Superior temporal gyrus (tissue), 1 donor: ENCODE measurements at regions not wholly inside any gene's neighbourhood (a gene's known extent, or its start where the extent isn't known, plus 50 kb on each side); places are given as distances from the start of the nearest gene placed in this dataset.

Experiments used
- DNase-seq: peaks from one replicate; pipeline ENCODE4 v3.0.0-alpha.2; 2016; ENCODE audit errors: extremely low spot score

DNA sequence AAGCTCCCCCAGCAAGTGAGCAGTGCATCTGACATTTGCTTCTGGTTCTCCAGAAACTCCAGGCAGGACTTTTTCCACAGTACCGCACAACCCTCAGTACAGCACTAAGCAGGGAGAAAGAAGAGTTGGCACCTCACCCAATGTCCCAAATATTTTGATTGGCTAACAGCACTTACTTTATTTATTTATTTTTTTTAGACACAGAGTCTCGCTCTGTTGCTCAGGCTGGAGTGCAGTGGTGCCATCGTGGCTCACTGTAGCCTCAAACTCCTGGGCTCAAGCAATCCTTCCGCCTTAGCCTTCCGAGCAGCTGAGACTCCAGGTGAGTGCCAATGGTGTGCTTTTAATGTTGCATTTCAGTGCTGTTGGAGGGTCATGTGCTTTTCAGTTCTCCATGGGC lies 200.3 kb upstream of the ZMIZ1 start:
- no peak for DNase-seq

DNA sequence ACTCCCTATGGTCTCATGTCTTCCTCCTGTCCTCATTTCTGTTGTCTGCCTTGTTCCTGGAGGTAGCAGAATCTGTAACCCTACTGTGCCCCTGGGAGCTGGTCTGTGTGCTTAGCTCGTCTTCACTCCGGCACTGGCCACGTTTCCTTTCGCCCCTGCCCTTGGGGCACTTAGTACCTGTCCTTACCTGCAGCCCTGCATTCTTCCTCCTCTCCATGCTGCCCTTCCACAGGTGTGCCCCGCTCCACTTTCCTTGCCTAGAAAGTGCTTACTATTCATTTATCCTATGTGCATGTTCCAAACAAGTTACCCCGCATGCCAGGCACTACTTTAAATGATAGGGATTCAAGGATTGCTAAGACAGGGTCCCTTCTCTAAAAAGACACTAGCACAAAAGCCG lies 199.9 kb upstream of the ZMIZ1 start:
- no peak for DNase-seq

DNA sequence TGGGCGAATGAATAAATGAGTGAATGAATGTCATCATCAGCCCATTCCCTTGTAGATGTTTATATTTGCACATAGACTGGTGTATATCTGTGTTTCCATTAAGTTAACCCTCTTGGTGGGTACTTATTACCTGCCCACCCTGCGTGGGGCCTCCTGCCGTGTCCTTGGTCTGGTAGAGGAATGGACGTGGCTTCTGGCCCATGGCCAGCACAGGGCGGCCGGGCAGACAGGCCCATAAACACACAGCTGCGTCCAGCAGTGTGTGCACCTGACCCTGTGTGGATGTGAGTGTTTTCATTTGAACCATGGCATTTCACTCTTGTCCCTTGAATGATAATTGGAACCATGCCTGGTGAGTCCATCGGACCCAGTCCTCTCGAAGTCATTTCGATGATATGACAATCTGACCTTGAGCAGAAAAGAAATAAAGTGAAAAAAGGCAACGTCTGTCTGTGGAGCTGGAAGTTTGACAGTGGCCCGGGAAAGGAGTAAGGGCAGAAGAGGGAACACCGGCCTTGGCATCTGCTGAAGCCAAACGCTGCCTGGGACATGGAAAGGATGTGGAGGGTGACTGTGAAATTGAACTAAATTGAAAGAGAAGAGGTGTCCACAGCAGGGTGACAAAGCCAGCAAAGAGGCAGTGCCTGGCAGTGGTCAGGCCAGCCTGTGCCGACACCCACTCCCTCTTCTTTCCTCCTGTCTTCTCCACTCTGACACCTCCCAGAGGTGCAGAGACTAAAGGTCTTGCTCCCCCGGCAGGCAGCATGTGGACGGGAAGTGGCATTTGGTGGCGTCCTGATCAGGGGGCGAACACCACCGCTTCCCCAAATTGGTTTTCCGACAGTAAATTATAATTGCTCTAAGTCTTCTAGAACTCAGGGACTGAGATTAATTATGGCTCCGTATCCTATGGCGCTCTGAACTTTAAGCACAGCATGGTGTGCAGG lies 199.0 kb upstream of the ZMIZ1 start:
- no peak for DNase-seq

DNA sequence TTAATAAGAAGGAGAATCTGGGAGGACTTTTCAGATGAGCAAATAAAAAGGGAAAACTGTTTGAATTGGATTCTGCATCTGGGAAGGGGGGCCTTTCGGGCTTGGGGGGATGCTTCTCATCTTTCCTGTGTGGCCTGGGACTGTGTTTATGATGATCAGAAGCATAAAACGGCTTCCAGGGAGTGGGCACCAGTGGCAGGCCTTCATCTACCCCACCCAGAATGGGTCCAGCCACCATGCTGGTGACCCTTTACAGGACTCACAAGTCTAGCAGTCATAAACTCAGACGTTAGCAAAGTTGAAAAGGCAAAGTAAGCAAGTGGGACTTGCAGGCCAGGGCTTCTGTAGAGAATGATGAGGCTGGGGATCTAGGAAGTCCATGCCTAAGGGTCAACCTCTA lies 198.3 kb upstream of the ZMIZ1 start:
- DNase-seq: no peak

DNA sequence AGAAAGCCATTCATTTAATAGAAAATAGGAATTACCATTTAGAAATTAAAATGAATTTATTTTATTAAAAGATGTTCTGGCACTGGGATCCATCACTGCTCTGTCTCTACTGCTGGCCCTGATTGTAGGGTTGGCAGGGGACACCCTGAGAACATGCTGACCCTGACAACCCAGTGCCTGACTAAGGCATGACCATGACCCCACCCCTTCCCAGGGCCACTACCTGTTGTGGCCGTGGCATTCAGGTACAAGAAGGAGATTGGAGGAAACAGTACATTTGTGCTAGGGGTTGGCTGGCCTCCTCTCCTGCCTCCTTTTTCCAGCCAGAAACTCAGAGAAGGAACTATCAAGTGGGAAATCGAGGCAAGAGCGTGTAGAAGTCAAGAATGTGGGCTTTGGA lies 197.0 kb upstream of the ZMIZ1 start:
- DNase-seq: no peak

DNA sequence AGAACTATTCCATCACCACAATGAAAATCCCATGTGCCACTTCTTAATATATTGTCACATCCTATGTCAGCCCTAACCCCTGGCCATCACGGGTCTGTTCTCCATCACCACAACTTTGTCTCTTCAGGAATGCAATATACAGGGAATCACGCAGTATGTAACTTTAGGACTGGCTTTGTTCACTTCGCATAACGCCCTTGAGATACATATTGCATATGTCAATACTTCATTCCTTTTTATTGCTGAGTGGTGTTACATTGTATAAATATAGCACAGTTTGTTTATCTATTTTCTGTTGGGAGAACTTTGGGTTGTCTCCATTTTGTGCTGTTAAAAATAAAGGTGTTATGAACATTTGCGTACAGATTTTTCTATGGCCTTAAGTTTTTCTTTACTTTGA lies 195.4 kb upstream of the ZMIZ1 start:
- no peak for DNase-seq

DNA sequence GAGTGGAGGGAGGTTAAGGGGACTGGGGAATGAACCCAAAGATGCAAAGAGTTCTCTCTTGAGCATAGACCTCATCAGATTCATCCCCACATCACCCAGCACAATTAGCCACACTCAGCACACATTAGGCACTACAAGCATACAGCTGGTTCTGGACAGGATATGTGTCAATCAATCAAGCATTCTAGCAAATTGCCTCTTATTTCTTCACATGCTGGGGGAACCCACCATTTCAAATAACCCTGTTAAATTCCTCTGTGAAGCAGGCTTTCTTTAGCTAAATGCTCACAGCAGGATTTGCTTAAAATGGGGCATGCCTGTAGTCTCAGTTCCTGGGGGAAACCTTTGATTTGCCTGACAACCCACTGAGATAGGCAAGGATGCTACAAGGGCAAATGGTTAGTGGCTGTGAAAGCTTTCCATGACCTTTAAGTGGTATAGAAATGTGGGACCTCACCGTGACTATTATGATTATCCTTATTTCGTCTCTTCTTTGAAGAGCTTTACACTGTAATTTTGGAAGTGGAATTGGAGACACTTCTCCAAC lies 193.4 kb upstream of the ZMIZ1 start:
- no peak for DNase-seq

DNA sequence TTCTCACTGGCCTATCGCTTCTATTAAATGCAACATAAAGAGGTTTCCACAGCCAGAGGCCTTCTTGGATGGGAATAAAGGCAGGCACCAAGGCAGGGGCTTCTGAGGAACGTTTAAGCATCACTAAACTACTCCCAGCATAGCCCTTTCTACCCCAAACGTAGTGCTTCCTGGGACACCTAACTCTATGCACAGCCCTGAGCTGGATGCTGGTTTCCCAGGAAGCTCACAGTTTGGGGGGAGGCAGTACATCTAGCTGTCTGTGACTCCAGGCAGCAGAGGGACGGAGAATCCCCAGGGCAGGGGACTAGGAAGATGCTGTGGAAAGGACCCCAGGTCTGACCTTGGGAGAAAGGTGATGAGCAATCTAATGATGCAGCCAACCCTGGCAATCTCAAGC lies 192.8 kb upstream of the ZMIZ1 start:
- DNase-seq: no peak

DNA sequence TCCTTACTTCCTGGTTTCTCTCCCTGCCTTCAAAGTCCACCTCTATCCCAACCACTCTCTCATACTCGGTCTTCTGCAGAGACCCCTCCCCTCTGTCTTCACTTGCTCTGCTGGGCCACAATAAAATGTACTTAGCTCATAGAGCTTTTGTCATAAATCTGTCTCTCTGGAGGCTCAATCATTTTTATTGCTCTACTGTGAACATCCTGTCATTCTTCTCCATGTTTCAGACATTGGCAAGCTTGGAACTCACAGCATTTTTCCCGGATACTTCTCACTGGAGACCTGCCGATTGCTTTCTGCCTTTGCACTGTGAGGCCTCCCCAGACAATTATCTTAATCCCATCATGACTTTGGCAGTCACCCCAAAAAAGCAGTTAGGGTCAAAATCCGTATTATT lies 192.3 kb upstream of the ZMIZ1 start:
- DNase-seq: no peak

DNA sequence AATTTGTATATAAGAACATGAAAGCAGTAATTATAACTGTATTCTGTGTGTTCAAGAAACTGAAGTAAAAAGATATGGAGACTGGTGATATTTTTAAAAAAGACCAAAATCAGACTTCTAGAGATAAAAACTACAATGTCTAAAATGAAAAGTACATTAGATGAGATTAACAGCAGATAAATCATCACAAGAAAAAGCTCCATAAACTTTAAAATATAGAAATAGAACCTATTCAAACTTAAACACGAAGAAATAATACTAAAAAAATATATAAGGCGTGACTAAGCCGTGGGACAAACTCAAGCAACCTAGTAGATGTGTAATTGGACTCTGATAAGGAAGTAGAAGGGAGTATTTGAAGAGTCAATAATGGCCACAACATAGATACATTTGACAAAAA lies 189.1 kb upstream of the ZMIZ1 start:
- DNase-seq: no peak

DNA sequence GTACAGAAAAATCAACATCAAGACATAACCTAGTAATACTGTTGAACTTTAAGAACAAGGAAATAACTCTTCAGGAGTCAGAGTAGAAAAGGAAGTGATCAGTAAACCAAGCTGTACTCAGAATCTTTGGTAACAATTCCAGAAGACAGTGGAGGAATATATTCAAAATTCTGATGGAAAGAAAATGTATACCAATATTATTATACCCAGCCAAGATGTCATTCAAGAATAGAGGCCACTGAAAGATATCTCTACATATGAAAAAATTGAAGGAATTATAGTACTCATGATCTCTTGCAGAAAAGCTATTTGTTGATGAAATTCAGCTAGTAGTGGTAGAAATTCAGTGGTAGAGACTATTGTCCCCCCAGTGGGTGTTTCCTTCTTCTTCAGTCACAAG lies 182.6 kb upstream of the ZMIZ1 start:
- DNase-seq: no peak

DNA sequence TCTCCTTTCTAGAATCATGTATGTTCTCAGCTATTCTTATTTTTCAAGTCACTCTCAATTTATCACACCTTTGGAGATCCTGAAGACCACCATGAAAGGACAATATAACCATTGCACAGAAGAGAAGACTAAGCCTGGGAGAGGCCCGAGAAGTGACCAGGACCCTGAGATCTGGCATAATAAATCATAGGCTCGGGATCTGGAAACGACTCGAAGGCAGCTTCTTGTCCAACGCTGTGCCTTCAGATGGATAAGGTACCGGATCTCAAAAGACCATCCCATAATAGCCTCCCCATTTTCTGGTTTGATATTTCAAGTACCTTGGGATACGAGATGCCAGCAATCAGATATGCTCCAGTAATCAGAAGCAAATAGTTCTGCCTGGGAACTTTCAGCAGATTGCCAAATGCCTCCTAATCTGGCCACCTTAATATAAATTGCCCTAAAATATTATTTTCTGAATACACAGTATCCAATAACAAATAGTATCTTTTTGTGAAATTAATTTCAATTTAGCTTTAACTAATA lies 179.2 kb upstream of the ZMIZ1 start:
- DNase-seq: no peak

DNA sequence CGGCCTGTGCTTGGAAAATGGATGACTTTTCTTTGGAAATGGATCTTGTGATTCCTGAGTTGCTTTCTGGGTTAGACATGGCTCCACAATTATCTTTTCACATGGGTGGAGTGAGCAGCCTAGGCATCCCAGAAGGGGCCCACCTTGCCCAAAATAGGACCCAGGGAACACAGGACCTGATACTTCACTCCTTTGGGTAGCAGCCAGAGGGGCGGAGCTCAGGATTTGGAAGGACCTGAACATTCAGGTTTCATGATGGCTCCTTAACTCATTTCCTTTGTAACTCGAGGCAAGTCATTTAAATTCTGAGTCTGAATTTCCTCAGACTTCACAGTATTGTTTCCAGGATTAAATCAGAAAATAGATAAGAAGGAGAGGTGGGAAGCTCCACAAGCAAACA lies 178.3 kb upstream of the ZMIZ1 start:
- DNase-seq: no peak

DNA sequence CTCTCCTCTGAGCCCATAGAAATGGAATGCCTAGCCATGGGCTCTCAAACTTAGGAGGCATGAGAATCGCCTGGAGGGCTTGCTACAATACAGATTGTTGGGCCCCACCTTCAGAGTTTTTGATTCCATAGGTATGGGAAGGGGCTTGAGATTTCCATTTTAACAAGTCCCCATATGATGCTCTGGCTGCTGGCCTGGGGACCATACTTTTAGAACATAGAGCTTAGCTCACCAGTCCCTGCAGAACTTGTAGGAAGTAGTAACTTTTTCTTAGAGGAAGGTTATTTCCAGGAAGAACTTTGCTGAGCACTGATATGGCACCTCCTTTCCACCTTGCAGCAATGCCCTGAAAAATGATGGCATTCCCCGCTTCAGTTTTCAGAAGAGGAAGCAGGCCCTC lies 177.0 kb upstream of the ZMIZ1 start:
- DNase-seq: no peak

DNA sequence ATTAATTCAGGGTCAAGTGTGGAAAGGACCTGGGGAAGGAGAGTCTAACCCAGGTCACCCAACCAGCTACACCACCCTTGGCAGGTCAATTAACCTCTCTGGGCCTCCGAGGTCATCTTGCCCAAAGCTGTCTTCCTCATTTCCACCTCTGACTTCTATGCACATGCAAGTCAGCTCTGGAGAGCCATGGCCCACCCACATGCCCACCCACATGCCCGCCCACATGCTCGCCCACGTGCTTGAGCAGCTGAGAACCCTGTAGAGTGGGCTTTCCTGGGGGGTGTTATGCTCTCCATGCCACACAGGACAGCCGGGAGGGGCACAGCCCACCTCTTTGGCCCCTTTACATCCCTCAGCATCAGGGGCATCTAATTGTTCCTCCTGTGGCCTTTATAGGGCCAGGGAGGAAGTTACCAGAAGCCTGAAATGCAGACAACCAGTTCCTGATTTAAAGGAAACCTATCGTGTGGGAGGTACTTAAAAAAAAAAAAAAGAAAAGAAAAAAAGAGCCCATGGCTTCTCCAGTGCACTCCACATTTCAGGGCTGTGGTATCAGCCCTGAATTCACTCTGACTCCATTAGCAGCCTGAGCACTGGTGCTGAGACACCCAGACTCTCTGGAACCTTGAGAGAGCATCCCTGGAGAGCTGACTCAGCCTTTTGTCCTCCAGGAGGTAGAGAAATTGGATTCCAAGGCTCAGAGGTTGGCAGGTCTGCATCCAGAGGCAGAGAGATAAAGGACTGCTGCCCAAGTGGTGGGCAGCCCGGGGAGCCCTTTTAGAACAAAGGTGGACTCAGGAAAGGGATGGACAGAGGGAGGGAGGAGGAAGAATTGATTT lies 176.2 kb upstream of the ZMIZ1 start:
- no peak for DNase-seq

DNA sequence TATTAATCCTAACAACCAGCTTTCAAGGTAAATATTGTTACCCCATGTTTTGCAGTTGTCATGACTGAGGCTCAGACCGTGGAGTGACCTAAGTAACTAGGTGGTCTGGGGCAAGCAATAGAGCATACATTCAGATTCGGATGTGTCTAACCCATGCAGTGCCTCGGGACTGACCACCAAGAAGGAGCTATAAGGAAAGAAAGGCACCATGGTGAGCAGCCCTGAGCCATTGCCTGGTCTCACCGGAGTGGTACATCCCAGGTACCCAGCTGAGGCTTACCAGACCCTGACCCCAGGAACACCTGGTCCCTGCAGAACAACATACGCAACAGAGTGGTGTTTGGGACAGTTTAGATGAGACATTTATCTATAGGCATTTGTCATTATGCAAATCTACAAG lies 175.5 kb upstream of the ZMIZ1 start:
- DNase-seq: no peak

DNA sequence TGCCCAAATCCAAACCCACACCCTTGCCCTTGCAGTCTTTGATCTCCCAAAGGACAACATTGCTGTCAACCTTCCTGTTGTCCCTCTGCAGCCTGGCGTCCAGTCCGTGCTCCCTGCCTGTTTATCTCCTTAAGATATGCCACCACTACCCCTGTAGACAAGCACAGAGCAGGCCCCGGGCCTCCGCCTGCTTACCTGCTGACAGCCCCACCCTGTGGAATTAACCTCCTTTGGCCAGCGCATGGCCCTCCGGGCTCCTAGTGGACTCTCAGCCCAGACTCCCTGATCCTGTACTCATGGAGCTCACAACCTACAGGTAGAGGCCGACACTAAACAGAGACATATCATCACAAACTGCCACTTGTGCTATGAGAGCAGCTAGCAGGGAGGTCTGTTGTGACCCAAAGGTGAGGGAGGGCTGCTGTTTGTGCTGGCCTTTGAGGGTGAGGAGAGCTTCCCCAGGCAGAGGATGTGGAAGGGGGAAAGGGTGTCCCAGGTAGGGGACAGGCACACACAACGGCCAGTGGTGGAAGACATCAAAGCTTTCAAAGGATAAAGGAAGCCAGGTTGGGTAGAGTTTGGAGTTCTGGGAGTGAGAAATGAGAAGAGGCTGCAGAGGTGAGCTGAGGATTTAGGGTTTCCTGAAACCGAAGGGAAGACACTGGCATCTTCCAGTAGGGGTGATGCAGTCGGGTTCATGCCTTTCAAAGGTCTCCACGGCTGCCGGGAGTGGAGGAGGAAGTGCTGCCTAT lies 174.5 kb upstream of the ZMIZ1 start:
- DNase-seq: no peak

DNA sequence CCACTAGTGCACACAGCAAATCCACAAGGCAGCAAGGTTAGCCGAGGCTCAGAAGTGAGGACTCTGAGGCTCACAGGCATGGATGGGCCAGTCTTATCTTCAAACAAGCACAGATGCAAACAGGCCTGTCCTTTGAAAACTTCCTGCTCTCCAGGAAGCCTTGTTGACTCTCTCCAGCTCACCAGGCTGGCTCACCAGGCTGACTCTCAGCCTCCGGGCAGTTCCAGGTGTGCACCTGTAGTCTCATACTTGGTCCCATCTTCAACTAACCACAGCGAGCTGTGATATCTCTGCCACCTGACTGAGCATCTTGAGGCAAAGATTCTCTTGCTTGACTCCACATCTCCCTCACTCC lies 173.9 kb upstream of the ZMIZ1 start:
- DNase-seq: no peak

DNA sequence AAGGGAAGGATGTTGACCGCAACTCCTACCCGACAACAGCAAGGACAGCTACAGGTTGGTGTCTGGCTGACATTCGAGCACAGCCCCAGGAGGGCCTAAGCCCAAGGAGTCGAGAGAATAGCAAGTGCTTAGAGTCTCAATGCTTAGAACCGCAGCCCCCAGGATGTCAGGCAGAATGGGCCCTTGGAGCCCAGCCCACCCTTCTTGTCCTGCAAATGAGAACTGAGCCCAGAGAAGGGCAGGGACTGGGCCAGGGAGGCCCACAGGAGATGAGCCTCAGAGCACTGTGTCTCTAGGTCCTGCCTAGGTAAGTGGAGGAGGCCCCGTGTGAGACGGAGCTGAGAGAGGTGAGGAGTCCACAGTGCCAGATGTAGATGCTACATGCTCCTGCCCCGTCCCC lies 173.3 kb upstream of the ZMIZ1 start:
- DNase-seq: no peak

DNA sequence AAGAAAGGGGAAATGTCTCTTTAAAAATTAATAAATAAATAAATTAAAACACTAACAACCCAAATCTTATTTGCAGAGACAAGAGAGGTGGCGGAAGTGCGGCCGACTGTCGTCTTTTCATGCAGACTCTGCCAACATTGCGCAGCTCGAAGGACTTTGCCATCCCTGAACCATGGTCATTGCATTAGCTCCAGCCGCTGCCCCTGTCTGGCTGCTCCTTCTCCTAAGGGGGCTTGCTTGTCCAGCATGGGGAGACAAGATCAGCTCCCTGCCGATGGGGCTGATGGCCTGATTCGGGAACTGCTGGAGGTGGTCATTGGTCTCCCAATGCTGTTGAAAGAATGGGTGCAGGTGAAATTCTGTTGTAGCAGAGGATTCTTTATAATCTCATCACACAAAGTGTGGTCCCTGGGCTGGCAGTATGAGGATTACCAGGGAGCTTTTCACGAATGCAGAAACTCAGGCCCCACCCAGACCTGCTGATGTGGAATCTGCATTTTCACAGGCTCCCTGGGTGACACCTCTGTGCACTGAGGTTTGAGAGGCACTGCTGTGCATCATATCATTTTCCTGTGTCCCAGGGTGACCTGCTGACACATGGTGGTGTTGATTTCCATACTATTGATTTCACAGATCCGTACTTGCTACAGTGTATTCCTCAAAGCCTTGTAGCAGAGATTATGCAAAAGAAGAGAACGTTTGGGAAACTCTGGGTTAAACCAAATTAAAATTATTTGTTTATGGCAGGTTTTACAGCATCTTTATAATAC lies 172.4 kb upstream of the ZMIZ1 start:
- DNase-seq: no peak
